ENCODE measurements at regions not wholly inside any gene's neighbourhood (a gene's known extent, or its start where the extent isn't known, plus 50 kb on each side); places are given as distances from the start of the nearest gene placed in this dataset.

DNA sequence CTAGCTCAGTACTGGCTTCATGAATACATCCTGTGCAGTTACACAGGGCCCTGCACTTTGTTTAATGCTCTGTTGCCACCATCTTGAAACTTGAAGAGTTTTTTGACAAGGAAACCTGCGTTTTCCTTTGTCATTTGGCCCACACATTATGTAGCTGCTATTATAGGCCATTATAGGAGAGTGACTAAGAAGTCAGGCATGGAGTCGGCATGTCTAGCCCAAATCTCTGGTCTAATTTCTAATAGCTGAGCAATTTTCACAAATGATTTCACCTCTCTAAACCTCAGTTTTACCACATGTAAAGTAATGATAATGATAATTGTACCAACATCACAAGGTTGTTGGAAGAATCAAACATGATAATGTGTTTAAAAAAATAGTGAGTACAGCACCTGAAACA lies 67.1 kb upstream of the MYLIP start:
- H3K27me3 ChIP-seq (ENCODE audit: control insufficient read depth in 2 of 2, insufficient read depth in 2 of 2, low read length in 2 of 2): no peaks in the 10 kb centered on the region
- intact Hi-C loops (cut with micrococcal nuclease): no loop called here
- no peaks in the 10 kb centered on the region for H4K20me1 ChIP-seq (ENCODE audit: insufficient read depth, low read length)
- no peaks in the 10 kb centered on the region for H3K36me3 ChIP-seq (replicated peaks in 1 of 2; ENCODE audit: control insufficient read depth in 1 of 2, insufficient read depth in 2 of 2, low read length in 2 of 2)
- H3K4me2 ChIP-seq (replicated peaks; ENCODE audit: extremely low read depth, low read length, poor library complexity, severe bottlenecking): no peak overlapping the region
- TF ChIP-seq, protein P1, sequence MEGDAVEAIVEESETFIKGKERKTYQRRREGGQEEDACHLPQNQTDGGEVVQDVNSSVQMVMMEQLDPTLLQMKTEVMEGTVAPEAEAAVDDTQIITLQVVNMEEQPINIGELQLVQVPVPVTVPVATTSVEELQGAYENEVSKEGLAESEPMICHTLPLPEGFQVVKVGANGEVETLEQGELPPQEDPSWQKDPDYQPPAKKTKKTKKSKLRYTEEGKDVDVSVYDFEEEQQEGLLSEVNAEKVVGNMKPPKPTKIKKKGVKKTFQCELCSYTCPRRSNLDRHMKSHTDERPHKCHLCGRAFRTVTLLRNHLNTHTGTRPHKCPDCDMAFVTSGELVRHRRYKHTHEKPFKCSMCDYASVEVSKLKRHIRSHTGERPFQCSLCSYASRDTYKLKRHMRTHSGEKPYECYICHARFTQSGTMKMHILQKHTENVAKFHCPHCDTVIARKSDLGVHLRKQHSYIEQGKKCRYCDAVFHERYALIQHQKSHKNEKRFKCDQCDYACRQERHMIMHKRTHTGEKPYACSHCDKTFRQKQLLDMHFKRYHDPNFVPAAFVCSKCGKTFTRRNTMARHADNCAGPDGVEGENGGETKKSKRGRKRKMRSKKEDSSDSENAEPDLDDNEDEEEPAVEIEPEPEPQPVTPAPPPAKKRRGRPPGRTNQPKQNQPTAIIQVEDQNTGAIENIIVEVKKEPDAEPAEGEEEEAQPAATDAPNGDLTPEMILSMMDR (IDR thresholded peaks at IDR 0.05): no peak
- no peak for DNase-seq
- no peak overlapping the region for H3K27ac ChIP-seq (ENCODE audit: low read depth in 1 of 2, low read length in 2 of 2)
- H3K4me1 Mint-ChIP-seq: peaks cover 7% of the 10 kb centered on the region
- WGBS (ENCODE audit: insufficient coverage): no CpG with 5 or more reads among the region's 2 CpGs
- no peak overlapping the region for H3K4me3 ChIP-seq (replicated peaks in 1 of 3; ENCODE audit: low read depth in 2 of 3, low read length in 3 of 3)
- no peak overlapping the region for H3K4me3 Mint-ChIP-seq
- H3K9me3 Mint-ChIP-seq: peaks cover 0 to 3% (median 0%) of the 10 kb centered on the region in 7 donors
- no peaks in the 10 kb centered on the region for H3K79me2 ChIP-seq (ENCODE audit: insufficient read depth, low read length)
- H3K27ac Mint-ChIP-seq: no peak overlapping the region
- peaks cover 0 to 4% of the 10 kb centered on the region in 2 donors for H3K4me1 ChIP-seq (ENCODE audit: control insufficient read depth in 1 of 2, insufficient read depth in 2 of 2, low read length in 2 of 2)
- H3K27me3 Mint-ChIP-seq (ENCODE audit: low read depth in 3 of 3): peaks cover under 1 to 8% (median 2%) of the 10 kb centered on the region in 3 donors
- no peaks in the 10 kb centered on the region for H3K9me3 ChIP-seq (replicated peaks in 1 of 2; ENCODE audit: control insufficient read depth in 1 of 2, insufficient read depth in 1 of 2, low read length in 2 of 2)
- H3K9ac ChIP-seq (ENCODE audit: insufficient read depth, low read length, poor library complexity, severe bottlenecking): no peak overlapping the region
- H2AFZ ChIP-seq (ENCODE audit: insufficient read depth, low read depth, low read length, poor library complexity, severe bottlenecking): no peak overlapping the region
- H3K36me3 Mint-ChIP-seq: no peaks in the 10 kb centered on the region

DNA sequence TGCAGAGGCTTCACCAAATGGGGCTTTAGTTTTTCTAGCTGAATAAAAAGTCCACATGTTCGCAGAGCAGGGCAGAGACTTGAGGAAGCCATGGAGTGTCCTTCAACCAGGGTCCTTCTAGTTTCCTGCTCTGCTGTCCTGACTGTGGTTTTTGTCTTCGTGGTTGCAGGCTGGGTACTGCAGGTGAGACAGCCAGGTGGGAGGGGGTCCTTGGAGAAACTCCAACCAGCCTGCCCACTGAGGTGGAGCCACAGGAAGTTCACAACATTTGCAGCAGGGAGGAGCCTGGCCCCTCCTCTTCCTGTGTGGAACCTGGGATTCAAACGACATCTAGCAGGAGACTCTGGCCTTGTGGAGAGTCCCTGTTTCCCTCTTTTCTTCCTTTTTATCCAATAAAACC lies 68.8 kb upstream of the MYLIP start:
- Histone ChIP-seq H3K36me3 (replicated peaks in 1 of 2; ENCODE audit: control insufficient read depth in 1 of 2, insufficient read depth in 2 of 2, low read length in 2 of 2) (no peaks in the 10 kb centered on the region), H3K79me2 (ENCODE audit: insufficient read depth, low read length) (no peaks in the 10 kb centered on the region), H3K4me2 (replicated peaks; ENCODE audit: extremely low read depth, low read length, poor library complexity, severe bottlenecking) (no peak overlapping the region), H3K4me1 (ENCODE audit: control insufficient read depth in 1 of 2, insufficient read depth in 2 of 2, low read length in 2 of 2) (peaks cover 0 to 4% of the 10 kb centered on the region in 2 donors), H3K27me3 (ENCODE audit: control insufficient read depth in 2 of 2, insufficient read depth in 2 of 2, low read length in 2 of 2) (no peaks in the 10 kb centered on the region), H4K20me1 (ENCODE audit: insufficient read depth, low read length) (no peaks in the 10 kb centered on the region), H3K9ac (ENCODE audit: insufficient read depth, low read length, poor library complexity, severe bottlenecking) (no peak overlapping the region), H2AFZ (ENCODE audit: insufficient read depth, low read depth, low read length, poor library complexity, severe bottlenecking) (peak overlapping the region; percentile 37), H3K4me3 (replicated peaks in 1 of 3; ENCODE audit: low read depth in 2 of 3, low read length in 3 of 3) (no peak overlapping the region), H3K27ac (ENCODE audit: low read depth in 1 of 2, low read length in 2 of 2) (no peak overlapping the region), H3K9me3 (replicated peaks in 1 of 2; ENCODE audit: control insufficient read depth in 1 of 2, insufficient read depth in 1 of 2, low read length in 2 of 2) (no peaks in the 10 kb centered on the region)
- TF ChIP-seq, protein P1 (IDR thresholded peaks at IDR 0.05): no peak
- peaks cover 1 to 6% (median 2%) of the 10 kb centered on the region in 3 donors for H3K27me3 Mint-ChIP-seq (ENCODE audit: low read depth in 3 of 3)
- peaks cover 6% of the 10 kb centered on the region for H3K4me1 Mint-ChIP-seq
- WGBS (ENCODE audit: insufficient coverage): 46% methylated on average over 3 of the region's 3 CpGs
- intact Hi-C loops (cut with micrococcal nuclease): no loop called here
- no peak for DNase-seq
- peaks cover 0 to 3% (median 0%) of the 10 kb centered on the region in 7 donors for H3K9me3 Mint-ChIP-seq
- no peaks in the 10 kb centered on the region for H3K36me3 Mint-ChIP-seq
- no peak overlapping the region for H3K27ac Mint-ChIP-seq
- no peak overlapping the region for H3K4me3 Mint-ChIP-seq

Measured in CD14-positive monocyte (primary cell).